Epithelial cell of esophagus (primary cell): ENCODE measurements at regions not wholly inside any gene's neighbourhood (a gene's known extent, or its start where the extent isn't known, plus 50 kb on each side); places are given as distances from the start of the nearest gene placed in this dataset.

Experiments used
- DNase-seq: peaks from one replicate; pipeline ENCODE4 v3.0.0; 2010; ENCODE audit warnings: low read depth
- H3K4me3 ChIP-seq: 2 replicates; pipeline ENCODE4 v1.5.1; 2011; ENCODE audit warnings: mild to moderate bottlenecking, low read length, control low read depth
- TF ChIP-seq, protein P1 (sequence below): IDR thresholded peaks from 2 replicates; pipeline ENCODE4 v1.5.1; 2011; ENCODE audit warnings: low read depth, mild to moderate bottlenecking, low read length, control low read depth, inconsistent platforms; ENCODE audit not compliant: insufficient read depth; ENCODE audit errors: missing control alignments

DNA sequence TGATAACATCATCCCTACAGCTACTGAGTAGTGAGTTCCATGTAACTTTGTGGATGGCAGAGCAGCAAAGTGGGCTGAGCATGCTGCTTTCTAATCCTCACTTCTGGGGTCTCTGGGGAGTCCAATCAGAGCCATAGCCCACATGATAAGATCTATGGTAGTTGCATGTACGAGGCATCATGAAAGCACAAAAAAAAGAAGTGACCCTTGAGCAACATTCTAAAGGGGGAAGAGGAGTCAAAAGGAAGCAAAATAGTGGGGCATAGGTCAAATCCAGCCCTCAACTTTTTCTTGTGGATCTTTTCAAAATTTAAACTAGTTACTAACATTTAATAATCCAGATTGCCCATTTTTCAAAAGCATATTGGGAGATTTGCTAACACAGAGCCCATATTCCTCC lies 208.5 kb upstream of the TOX3 start:
- DNase-seq: no peak
- TF ChIP-seq, protein P1, sequence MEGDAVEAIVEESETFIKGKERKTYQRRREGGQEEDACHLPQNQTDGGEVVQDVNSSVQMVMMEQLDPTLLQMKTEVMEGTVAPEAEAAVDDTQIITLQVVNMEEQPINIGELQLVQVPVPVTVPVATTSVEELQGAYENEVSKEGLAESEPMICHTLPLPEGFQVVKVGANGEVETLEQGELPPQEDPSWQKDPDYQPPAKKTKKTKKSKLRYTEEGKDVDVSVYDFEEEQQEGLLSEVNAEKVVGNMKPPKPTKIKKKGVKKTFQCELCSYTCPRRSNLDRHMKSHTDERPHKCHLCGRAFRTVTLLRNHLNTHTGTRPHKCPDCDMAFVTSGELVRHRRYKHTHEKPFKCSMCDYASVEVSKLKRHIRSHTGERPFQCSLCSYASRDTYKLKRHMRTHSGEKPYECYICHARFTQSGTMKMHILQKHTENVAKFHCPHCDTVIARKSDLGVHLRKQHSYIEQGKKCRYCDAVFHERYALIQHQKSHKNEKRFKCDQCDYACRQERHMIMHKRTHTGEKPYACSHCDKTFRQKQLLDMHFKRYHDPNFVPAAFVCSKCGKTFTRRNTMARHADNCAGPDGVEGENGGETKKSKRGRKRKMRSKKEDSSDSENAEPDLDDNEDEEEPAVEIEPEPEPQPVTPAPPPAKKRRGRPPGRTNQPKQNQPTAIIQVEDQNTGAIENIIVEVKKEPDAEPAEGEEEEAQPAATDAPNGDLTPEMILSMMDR: no peak
- H3K4me3 ChIP-seq: no peak overlapping the region

DNA sequence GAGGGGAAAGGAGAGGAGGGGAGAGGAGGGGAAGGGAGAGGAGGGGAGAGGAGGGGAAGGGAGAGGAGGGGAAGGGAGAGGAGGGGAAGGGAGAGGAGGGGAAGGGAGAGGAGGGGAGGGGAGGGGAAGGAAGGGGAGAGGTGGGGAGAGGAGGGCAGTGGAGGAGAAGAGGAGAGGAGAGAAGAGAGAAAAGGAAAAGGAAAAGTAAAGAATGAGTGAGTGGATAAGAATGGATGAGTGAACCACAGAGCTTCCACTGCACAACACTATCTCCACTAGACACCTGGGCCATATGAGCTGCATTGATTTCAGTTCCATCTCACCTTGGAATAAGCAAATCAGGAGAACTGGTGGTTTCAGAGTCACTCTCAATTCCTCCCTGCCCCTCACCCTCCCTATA lies 204.1 kb upstream of the TOX3 start:
- TF ChIP-seq, protein P1: no peak
- DNase-seq: no peak
- no peak overlapping the region for H3K4me3 ChIP-seq

DNA sequence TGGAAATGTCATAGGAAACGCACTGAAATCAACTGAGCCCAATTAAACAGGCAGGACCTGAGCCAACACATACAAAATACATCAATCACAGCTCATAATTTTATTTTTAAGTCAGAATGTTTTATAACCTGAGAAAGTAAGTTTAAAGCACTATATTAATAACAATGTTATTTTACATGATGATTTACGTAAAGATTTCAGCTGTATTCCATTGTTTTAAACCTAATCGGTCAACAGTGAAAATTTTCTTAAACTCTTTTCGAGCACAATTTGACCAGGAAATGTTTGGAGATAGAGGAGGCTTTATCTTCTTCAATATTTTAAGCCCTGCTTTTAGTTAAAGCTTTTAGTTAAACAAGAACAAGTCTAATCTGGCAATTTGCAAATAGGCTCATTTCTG lies 201.8 kb upstream of the TOX3 start:
- no peak overlapping the region for H3K4me3 ChIP-seq
- DNase-seq: no peak
- TF ChIP-seq, protein P1: no peak

GRCh38 chr16:52747088-52747595 lies 200.2 kb upstream of the TOX3 start:
- TF ChIP-seq, protein P1: no peak
- no peak for DNase-seq
- H3K4me3 ChIP-seq: no peak overlapping the region

DNA sequence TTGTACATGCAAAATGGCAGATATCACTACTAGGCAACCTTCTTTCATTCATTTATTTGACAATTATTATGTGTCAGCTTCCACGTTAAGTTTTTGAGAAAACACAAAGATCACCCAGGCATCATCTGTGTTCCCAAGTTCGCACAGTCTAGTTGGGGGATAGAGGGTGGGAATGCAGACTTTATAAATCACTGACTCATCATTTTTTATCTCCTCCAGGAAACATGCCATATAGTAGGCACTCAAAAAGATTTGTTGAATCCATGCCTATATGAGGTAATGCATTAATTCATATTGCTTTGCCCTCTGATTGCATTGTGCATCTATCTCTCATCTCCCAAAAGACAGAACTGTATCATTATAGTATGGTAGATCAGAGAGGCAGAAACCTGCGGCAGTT lies 196.8 kb upstream of the TOX3 start:
- DNase-seq: no peak
- no peak overlapping the region for H3K4me3 ChIP-seq
- TF ChIP-seq, protein P1: no peak

GRCh38 chr16:52742608-52743170 lies 195.7 kb upstream of the TOX3 start:
- no peak for DNase-seq
- no peak overlapping the region for H3K4me3 ChIP-seq
- TF ChIP-seq, protein P1: no peak

- no peak overlapping the region for H3K4me3 ChIP-seq
- DNase-seq: no peak
- TF ChIP-seq, protein P1: no peak
These were observed 195.1 kb upstream of the TOX3 start for GRCh38 chr16:52742052-52742451.
